T-helper 1 cell treated with Interleukin-12 subunit alpha and Interleukin-12 subunit beta and Interleukin-4 antibody, amounts not matched to agents 30 μg/mL and 1 μg/mL, for 36 hours (primary cell): ENCODE measurements at regions not wholly inside any gene's neighbourhood (a gene's known extent, or its start where the extent isn't known, plus 50 kb on each side); places are given as distances from the start of the nearest gene placed in this dataset.
"Not testable (repeated sequence)": the region's sequence is repeated elsewhere in the genome, so short reads cannot be mapped to it uniquely, and the experiment has no call there.

Experiments
- H3K27ac Mint-ChIP-seq: one replicate; pipeline ENCODE4 v1.8.0; 2021; ENCODE audit warnings: mild to moderate bottlenecking, mixed read lengths
- H3K27me3 Mint-ChIP-seq: one replicate; pipeline ENCODE4 v1.8.0; 2021; ENCODE audit warnings: low read depth, mixed read lengths
- H3K36me3 Mint-ChIP-seq: one replicate; pipeline ENCODE4 v1.8.0; 2021; ENCODE audit warnings: low read depth, mixed read lengths
- H3K4me1 Mint-ChIP-seq: one replicate; pipeline ENCODE4 v1.8.0; 2021; ENCODE audit warnings: low read depth, mixed read lengths
- H3K4me3 Mint-ChIP-seq: one replicate; pipeline ENCODE4 v1.8.0; 2021; ENCODE audit warnings: mild to moderate bottlenecking, moderate library complexity, mixed read lengths
- H3K9me3 Mint-ChIP-seq: one replicate; pipeline ENCODE4 v1.8.0; 2021; ENCODE audit warnings: mixed read lengths

DNA sequence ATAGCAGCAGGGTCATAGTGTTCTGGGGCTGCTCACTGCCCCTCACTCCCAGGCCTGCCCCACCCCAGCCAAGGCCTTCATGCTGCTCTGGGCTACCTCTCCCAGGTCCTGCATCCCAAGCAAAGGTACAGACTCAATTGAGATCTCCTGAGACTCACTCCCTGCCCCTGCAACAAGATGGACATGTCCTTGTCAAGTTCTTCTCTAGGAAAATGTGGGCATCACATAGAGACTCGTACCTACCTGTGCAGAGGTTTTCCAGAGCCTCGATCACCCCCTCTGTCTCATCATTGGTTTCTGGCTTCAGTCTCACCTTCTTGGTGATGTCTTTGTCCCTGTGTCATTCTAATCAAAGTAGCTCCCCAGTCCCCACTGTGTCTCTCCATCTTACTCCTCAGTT, 71.8 kb upstream of the UCN3 start:
- H3K9me3 Mint-ChIP-seq, result peaks cover 18% of the 10 kb centered on the region
- not testable (repeated sequence) for H3K27me3 Mint-ChIP-seq
- peaks cover 72% of the 10 kb centered on the region for H3K4me1 Mint-ChIP-seq
- H3K4me3 Mint-ChIP-seq, result peak overlapping the region; percentile 95
- peaks cover 49% of the 10 kb centered on the region for H3K36me3 Mint-ChIP-seq
- peak overlapping the region; percentile 98 for H3K27ac Mint-ChIP-seq

DNA sequence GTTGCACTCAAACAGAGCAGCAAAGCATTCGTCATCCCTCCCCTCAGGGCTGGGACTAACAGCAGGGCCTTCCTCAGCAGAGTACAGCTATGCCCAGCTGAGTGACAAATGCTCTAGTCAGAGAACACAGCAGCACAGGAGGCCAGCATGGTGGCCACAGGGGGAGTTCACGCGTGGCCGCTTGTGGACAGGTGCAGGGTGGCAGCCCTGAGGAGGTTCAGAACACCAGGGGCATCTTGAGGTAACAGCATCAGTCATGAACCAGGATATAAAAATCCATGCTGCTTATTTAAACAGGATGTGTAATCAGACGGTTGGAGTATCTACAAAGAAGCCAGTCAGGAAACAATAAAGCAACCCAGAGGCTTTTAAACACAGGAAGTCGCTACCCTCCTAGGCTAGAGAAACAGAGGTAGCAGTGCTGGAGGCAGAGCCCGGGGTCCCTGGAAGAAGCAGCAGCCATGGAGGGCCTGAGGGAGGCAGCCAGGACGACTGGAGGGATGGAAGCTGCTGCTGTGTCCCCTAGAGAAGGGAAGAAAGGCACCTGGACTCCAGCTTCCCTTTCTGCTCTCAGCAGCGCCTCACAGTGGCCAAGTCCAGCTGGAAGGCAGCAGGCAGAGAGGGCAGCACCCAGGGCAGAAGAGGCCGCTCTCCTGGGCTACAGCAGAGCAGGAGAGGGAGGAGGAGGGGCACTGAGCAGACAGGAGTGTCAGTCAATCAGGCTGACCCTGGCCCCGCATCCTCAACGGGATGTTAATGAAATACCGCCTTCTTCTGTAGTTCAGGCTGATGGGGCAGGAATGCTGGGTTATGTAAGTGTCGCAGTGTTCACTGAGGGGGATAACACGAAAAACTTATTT, 70.8 kb upstream of the UCN3 start:
- H3K4me3 Mint-ChIP-seq, result peak overlapping the region; percentile 95
- H3K27me3 Mint-ChIP-seq, result no peaks in the 10 kb centered on the region
- peaks cover 74% of the 10 kb centered on the region for H3K4me1 Mint-ChIP-seq

DNA sequence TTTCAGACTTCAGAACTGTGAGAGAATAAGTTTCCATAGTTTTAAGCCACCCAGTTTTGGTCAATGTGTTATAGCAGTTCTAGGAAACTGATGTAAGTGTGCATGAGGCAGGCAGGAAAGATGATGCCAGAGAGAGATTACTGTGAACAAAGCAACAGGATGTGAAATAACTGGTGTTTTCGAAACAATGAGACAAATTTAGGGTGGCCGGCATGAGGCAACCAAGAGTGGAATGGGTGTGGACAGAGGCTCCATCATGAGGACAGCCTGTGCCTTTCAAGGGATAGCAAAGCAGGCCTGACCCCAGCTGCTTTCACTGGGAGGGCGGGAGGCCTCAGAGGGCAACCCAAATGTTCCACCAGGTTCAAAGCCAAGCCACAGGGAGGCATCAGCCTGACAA, 67.3 kb upstream of the UCN3 start:
- H3K27me3 Mint-ChIP-seq, result no peaks in the 10 kb centered on the region
- H3K36me3 Mint-ChIP-seq, result peaks cover 75% of the 10 kb centered on the region
- peaks cover 67% of the 10 kb centered on the region for H3K4me1 Mint-ChIP-seq
- H3K4me3 Mint-ChIP-seq, result peak overlapping the region; percentile 82
- peak overlapping the region; percentile 100 for H3K27ac Mint-ChIP-seq
- peaks cover 28% of the 10 kb centered on the region for H3K9me3 Mint-ChIP-seq

More for the DNA sequence above, 70.8 kb upstream of the UCN3 start:
- Mint-ChIP-seq H3K36me3 (peaks cover 51% of the 10 kb centered on the region), H3K9me3 (peaks cover 13% of the 10 kb centered on the region), H3K27ac (peak overlapping the region; percentile 98)

DNA sequence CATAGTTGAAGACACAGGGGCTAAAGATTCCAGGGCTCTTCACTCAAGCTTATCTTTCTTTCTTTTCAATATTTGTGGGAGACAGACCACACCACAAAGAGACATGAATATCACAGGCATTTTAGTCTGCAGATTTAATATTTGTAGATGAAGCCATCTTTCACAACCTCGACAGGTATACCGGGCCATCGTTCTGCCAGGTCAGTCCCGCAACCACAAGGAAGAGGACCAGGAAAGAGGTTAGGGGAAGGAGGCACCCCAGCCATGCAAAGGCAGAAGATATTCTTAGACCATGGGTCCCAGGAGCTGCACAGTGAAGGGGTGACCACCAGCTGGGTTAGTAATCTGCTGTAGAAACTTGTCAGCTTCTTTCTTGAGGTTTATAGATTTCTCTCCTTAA, 66.8 kb upstream of the UCN3 start:
- H3K36me3 Mint-ChIP-seq, result peaks cover 75% of the 10 kb centered on the region
- no peaks in the 10 kb centered on the region for H3K27me3 Mint-ChIP-seq
- peak overlapping the region; percentile 100 for H3K27ac Mint-ChIP-seq
- H3K4me1 Mint-ChIP-seq, result peaks cover 65% of the 10 kb centered on the region
- H3K4me3 Mint-ChIP-seq, result peak overlapping the region; percentile 82
- H3K9me3 Mint-ChIP-seq, result peaks cover 29% of the 10 kb centered on the region

DNA sequence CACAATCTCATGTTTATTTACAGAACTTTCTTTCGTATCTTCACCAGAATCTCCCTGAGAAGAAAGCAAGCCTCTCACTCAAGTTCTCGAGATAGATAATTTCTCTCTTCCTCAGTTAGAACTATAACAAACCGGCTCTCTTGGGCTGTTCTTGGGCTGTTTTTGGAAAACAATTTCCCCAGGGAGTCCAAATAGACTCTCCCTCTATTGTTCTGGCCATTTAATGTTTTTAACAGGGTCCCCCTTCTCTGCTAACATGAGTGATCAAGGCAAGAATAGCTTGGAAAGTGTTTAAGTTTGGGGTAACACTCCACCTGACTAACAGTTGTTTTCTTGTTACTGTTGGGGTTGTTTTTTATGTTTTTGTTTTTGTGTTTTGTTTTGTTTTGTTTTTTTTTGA, 64.8 kb upstream of the UCN3 start:
- Mint-ChIP-seq H3K27ac (no peak overlapping the region), H3K4me1 (peaks cover 50% of the 10 kb centered on the region), H3K4me3 (no peak overlapping the region), H3K36me3 (peaks cover 82% of the 10 kb centered on the region), H3K27me3 (no peaks in the 10 kb centered on the region), H3K9me3 (peaks cover 47% of the 10 kb centered on the region)

DNA sequence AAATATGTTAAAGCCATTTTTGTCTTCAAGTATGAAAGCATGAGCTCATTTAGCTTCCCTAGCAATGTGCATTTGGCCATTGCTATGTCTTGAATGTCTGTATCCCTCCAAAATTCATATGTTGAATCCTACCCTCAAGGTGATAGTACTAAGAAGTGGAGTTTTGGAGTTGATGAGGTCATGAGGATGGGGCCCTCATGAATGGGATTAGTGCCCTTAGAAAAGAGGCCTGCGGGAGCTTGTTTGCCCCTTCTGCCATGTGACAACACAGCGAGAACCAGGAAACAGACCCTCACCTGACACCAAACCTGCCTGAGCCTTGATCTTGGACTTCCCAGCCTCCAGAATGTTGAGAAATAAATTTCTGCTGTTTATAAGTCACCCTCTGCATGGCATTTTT, 61.3 kb upstream of the UCN3 start:
- Mint-ChIP-seq H3K27me3 (no peaks in the 10 kb centered on the region), H3K27ac (no peak overlapping the region), H3K9me3 (peaks cover 62% of the 10 kb centered on the region), H3K4me1 (peaks cover 16% of the 10 kb centered on the region), H3K4me3 (no peak overlapping the region), H3K36me3 (peaks cover 70% of the 10 kb centered on the region)

DNA sequence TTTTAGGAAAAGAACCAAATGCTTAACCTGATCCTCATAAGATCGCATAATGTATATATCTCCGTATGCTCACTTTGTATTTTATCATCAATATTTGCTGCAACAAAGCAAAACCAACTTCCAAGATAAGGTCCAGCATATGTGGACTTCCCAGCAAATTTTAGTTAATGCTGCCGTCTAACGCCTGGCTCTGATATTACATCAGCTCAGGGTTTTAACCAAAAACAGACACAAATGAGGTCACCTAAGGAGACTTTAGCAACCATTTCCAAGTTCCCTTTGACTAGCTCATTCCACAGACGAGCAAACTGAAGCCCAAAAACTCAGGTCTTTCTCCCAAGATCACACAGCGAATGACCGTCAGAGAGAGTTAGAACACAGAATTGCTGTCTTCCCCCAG, 59.4 kb upstream of the UCN3 start:
- H3K27me3 Mint-ChIP-seq, result no peaks in the 10 kb centered on the region
- no peak overlapping the region for H3K4me3 Mint-ChIP-seq
- peaks cover 66% of the 10 kb centered on the region for H3K36me3 Mint-ChIP-seq
- H3K9me3 Mint-ChIP-seq, result peaks cover 67% of the 10 kb centered on the region
- H3K4me1 Mint-ChIP-seq, result peaks cover 11% of the 10 kb centered on the region
- no peak overlapping the region for H3K27ac Mint-ChIP-seq

DNA sequence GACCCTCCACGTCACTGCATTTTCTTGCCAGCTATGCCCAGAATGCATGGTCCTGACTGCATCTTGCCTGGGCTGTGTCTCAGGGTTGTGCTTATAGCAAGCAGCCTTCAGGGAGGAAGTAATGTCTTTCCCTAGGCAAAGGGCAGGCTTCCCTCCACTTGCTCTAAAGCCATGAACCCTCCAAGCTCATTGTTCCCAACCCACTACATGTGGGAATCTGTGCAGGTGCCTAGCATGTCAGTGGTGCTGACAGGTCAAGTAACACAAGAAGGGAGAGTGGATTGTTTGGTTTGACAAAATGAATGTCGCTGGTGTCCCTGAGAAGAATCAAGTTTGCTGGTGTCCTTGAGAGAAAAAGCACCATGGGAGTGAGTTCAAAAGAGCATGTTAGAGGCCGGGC, 53.9 kb upstream of the UCN3 start:
- no peak overlapping the region for H3K4me3 Mint-ChIP-seq

DNA sequence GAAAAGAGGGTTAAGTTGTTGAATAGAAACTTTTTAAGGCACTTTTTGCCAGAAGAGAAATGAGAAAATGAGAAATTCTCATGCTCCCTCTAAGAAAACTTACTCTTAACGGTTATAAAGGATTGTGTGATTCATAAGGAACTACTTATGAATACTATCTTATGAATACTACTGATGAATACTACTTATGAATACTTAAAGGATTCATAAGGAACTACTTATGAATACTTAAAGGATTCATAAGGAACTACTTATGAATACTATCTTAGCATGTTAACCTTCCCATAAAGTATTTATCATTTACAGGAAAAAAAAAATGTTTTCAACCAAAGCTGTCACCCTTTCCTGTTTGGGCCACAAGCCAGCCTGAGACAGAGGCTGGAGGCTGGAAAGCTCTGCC, 53.1 kb upstream of the UCN3 start:
- Mint-ChIP-seq H3K4me3 (no peak overlapping the region), H3K9me3 (peaks cover 23% of the 10 kb centered on the region), H3K4me1 (peaks cover 22% of the 10 kb centered on the region), H3K36me3 (peaks cover 33% of the 10 kb centered on the region), H3K27ac (no peak overlapping the region), H3K27me3 (no peaks in the 10 kb centered on the region)

More for the DNA sequence above, 53.9 kb upstream of the UCN3 start:
- H3K9me3 Mint-ChIP-seq, result peaks cover 29% of the 10 kb centered on the region
- peaks cover 33% of the 10 kb centered on the region for H3K36me3 Mint-ChIP-seq
- peaks cover 16% of the 10 kb centered on the region for H3K4me1 Mint-ChIP-seq
- no peaks in the 10 kb centered on the region for H3K27me3 Mint-ChIP-seq
- H3K27ac Mint-ChIP-seq, result no peak overlapping the region

DNA sequence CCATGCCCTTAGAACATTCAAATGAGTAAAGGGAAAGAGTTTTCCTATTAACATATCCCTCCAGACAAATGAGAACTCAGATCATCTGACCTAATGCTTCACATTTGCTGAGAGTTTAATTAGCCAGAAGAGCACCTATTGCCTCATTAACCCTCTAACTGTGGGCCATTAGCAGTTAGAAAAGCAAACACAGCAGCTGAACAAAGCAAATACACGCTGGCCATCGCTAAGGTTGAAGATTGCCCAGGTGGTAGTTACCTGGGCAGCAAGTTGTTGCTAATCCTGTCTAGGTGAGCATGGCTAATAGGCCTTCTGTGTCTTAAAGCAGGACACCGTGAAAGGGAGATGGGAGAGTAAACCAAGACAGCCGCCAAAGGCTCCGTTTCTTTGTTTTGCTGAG, 49.9 kb upstream of the UCN3 start:
- peaks cover 48% of the 10 kb centered on the region for H3K4me1 Mint-ChIP-seq
- H3K27ac Mint-ChIP-seq, result no peak overlapping the region
- peaks cover 17% of the 10 kb centered on the region for H3K9me3 Mint-ChIP-seq
- no peak overlapping the region for H3K4me3 Mint-ChIP-seq
- H3K36me3 Mint-ChIP-seq, result peaks cover 27% of the 10 kb centered on the region
- H3K27me3 Mint-ChIP-seq, result no peaks in the 10 kb centered on the region
